Ishikawa (cell line): ENCODE measurements at regions not wholly inside any gene's neighbourhood (a gene's known extent, or its start where the extent isn't known, plus 50 kb on each side); places are given as distances from the start of the nearest gene placed in this dataset.

Experiments used
- CEBPB ChIP-seq: IDR thresholded peaks from 2 replicates; pipeline ENCODE4 v1.6.1; 2012
- CREB1 ChIP-seq: IDR thresholded peaks from 2 replicates; pipeline ENCODE4 v1.6.1; 2012; ENCODE audit warnings: low read depth
- EGR1 ChIP-seq: IDR thresholded peaks from 2 replicates; pipeline ENCODE4 v1.6.1; 2012
- EP300 ChIP-seq: IDR thresholded peaks from 2 replicates; pipeline ENCODE4 v1.6.1; 2012; ENCODE audit warnings: borderline replicate concordance
- FOXM1 ChIP-seq: IDR thresholded peaks from 2 replicates; pipeline ENCODE4 v1.6.1; 2012; ENCODE audit warnings: low read depth, borderline replicate concordance
- MAX ChIP-seq: IDR thresholded peaks from 2 replicates; pipeline ENCODE4 v1.6.1; 2012
- NFIC ChIP-seq: IDR thresholded peaks from 2 replicates; pipeline ENCODE4 v1.6.1; 2012
- RAD21 ChIP-seq: IDR thresholded peaks from 2 replicates; pipeline ENCODE4 v1.6.1; 2012; ENCODE audit warnings: low read depth
- REST ChIP-seq: IDR thresholded peaks from 2 replicates; pipeline ENCODE4 v1.6.1; 2012; ENCODE audit warnings: low read depth, mild to moderate bottlenecking
- TAF1 ChIP-seq: IDR thresholded peaks from 2 replicates; pipeline ENCODE4 v1.6.1; 2012; ENCODE audit warnings: low read depth, mild to moderate bottlenecking
- TCF12 ChIP-seq: IDR thresholded peaks from 2 replicates; pipeline ENCODE4 v1.6.1; 2012; ENCODE audit warnings: low read depth
- TEAD4 ChIP-seq: IDR thresholded peaks from 2 replicates; pipeline ENCODE4 v1.6.1; 2012
- USF1 ChIP-seq: IDR thresholded peaks from 2 replicates; pipeline ENCODE4 v1.6.1; 2012
- YY1 ChIP-seq: IDR thresholded peaks from 2 replicates; pipeline ENCODE4 v1.6.1; 2012; ENCODE audit warnings: low read depth
- ZBTB7A ChIP-seq: IDR thresholded peaks from 2 replicates; pipeline ENCODE4 v1.6.1; 2012; ENCODE audit warnings: low read depth

- TF ChIP-seq RAD21, result peak; percentile 80
- TF ChIP-seq YY1, result no peak
These were observed 479.5 kb downstream of the TAF11L14 start for GRCh38 chr5:18113721-18114120.

GRCh38 chr5:18114151-18114757 lies 480.0 kb downstream of the TAF11L14 start:
- TF ChIP-seq CEBPB (no peak), USF1 (no peak), EP300 (no peak), CREB1 (no peak), TCF12 (no peak), EGR1 (no peak), RAD21 (no peak), NFIC (no peak), FOXM1 (no peak), TEAD4 (no peak), MAX (no peak), ZBTB7A (no peak), REST (no peak), YY1 (no peak), TAF1 (no peak)

- TF ChIP-seq RAD21, result no peak
- no peak for TF ChIP-seq ZBTB7A
- no peak for TF ChIP-seq TCF12
- TF ChIP-seq USF1, result no peak
- no peak for TF ChIP-seq MAX
- TF ChIP-seq FOXM1, result no peak
- no peak for TF ChIP-seq REST
- no peak for TF ChIP-seq CREB1
- no peak for TF ChIP-seq EP300
- no peak for TF ChIP-seq TEAD4
- no peak for TF ChIP-seq TAF1
These were observed 483.7 kb downstream of the TAF11L14 start for GRCh38 chr5:18117968-18118367.

GRCh38 chr5:18119156-18119785 lies 485.0 kb downstream of the TAF11L14 start:
- TF ChIP-seq REST (no peak), CREB1 (no peak), CEBPB (no peak)

- TF ChIP-seq YY1, result no peak
- TF ChIP-seq MAX, result no peak
- TF ChIP-seq EGR1, result no peak
- no peak for TF ChIP-seq RAD21
- no peak for TF ChIP-seq USF1
These were observed 507.0 kb downstream of the TAF11L14 start for GRCh38 chr5:18141222-18141621.
